Activated T-helper 17 cell treated with anti-CD3 and anti-CD28 coated beads, Interleukin-2, amount 50 U/mL, for 72 hours (primary cell): ENCODE measurements at regions not wholly inside any gene's neighbourhood (a gene's known extent, or its start where the extent isn't known, plus 50 kb on each side); places are given as distances from the start of the nearest gene placed in this dataset.

ENCODE experiments used
- ATAC-seq: fragments of 150-1000 bp; cut with Tn5 transposase; replicated peaks from 2 replicates; pipeline ENCODE4 v1.10.0; 2021; ENCODE audit warnings: mild to moderate bottlenecking, moderate library complexity
- H3K27ac Mint-ChIP-seq: one replicate; pipeline ENCODE4 v1.8.0; 2022; ENCODE audit warnings: mixed read lengths
- H3K27me3 Mint-ChIP-seq: one replicate; pipeline ENCODE4 v1.8.0; 2022; ENCODE audit warnings: mixed read lengths
- H3K36me3 Mint-ChIP-seq: one replicate; pipeline ENCODE4 v1.8.0; 2022; ENCODE audit warnings: low read depth, mild to moderate bottlenecking, mixed read lengths
- H3K4me1 Mint-ChIP-seq: one replicate; pipeline ENCODE4 v1.8.0; 2022; ENCODE audit warnings: mixed read lengths
- H3K4me3 Mint-ChIP-seq: one replicate; pipeline ENCODE4 v1.8.0; 2022; ENCODE audit warnings: mild to moderate bottlenecking, mixed read lengths
- H3K9me3 Mint-ChIP-seq: one replicate; pipeline ENCODE4 v1.8.0; 2022; ENCODE audit warnings: mixed read lengths

GRCh38 chr13:78759704-78760103, 100.7 kb upstream of the OBI1 start:
- H3K4me3 Mint-ChIP-seq = no peak overlapping the region
- peaks cover 19% of the 10 kb centered on the region for H3K27me3 Mint-ChIP-seq
- no peaks in the 10 kb centered on the region for H3K9me3 Mint-ChIP-seq
- no peaks in the 10 kb centered on the region for H3K36me3 Mint-ChIP-seq
- H3K4me1 Mint-ChIP-seq = no peaks in the 10 kb centered on the region
- ATAC-seq = no peak
- no peak overlapping the region for H3K27ac Mint-ChIP-seq

- no peak overlapping the region for H3K4me3 Mint-ChIP-seq
- no peaks in the 10 kb centered on the region for H3K4me1 Mint-ChIP-seq
- no peak overlapping the region for H3K27ac Mint-ChIP-seq
- ATAC-seq = no peak
- no peaks in the 10 kb centered on the region for H3K9me3 Mint-ChIP-seq
- H3K36me3 Mint-ChIP-seq = no peaks in the 10 kb centered on the region
- peaks cover 23% of the 10 kb centered on the region for H3K27me3 Mint-ChIP-seq
Observed at GRCh38 chr13:78758549-78758948, 99.6 kb upstream of the OBI1 start.

- peaks cover 6% of the 10 kb centered on the region for H3K9me3 Mint-ChIP-seq
- H3K4me3 Mint-ChIP-seq = no peak overlapping the region
- H3K36me3 Mint-ChIP-seq = no peaks in the 10 kb centered on the region
- no peak for ATAC-seq
- peaks cover 33% of the 10 kb centered on the region for H3K27me3 Mint-ChIP-seq
- H3K27ac Mint-ChIP-seq = no peak overlapping the region
- H3K4me1 Mint-ChIP-seq = no peaks in the 10 kb centered on the region
Observed at GRCh38 chr13:78753435-78753834, 94.5 kb upstream of the OBI1 start.

- no peak for ATAC-seq
- Mint-ChIP-seq H3K9me3 (peaks cover 6% of the 10 kb centered on the region), H3K4me3 (no peak overlapping the region), H3K4me1 (no peaks in the 10 kb centered on the region), H3K27ac (no peak overlapping the region), H3K27me3 (peaks cover 24% of the 10 kb centered on the region), H3K36me3 (no peaks in the 10 kb centered on the region)
Observed at GRCh38 chr13:78750735-78751134, 91.8 kb upstream of the OBI1 start.

GRCh38 chr13:78743973-78744372, 85.0 kb upstream of the OBI1 start:
- no peaks in the 10 kb centered on the region for H3K36me3 Mint-ChIP-seq
- H3K9me3 Mint-ChIP-seq = peaks cover under 1% of the 10 kb centered on the region
- H3K27ac Mint-ChIP-seq = no peak overlapping the region
- H3K4me1 Mint-ChIP-seq = no peaks in the 10 kb centered on the region
- peaks cover 24% of the 10 kb centered on the region for H3K27me3 Mint-ChIP-seq
- ATAC-seq = no peak
- no peak overlapping the region for H3K4me3 Mint-ChIP-seq

GRCh38 chr13:78742659-78743058, 83.7 kb upstream of the OBI1 start:
- Mint-ChIP-seq H3K27ac (no peak overlapping the region), H3K4me1 (no peaks in the 10 kb centered on the region), H3K9me3 (no peaks in the 10 kb centered on the region), H3K36me3 (no peaks in the 10 kb centered on the region), H3K27me3 (peaks cover 21% of the 10 kb centered on the region), H3K4me3 (no peak overlapping the region)
- ATAC-seq = no peak

- H3K27me3 Mint-ChIP-seq = peaks cover 5% of the 10 kb centered on the region
- H3K4me3 Mint-ChIP-seq = no peak overlapping the region
- ATAC-seq = no peak
- H3K9me3 Mint-ChIP-seq = no peaks in the 10 kb centered on the region
- no peaks in the 10 kb centered on the region for H3K4me1 Mint-ChIP-seq
- no peak overlapping the region for H3K27ac Mint-ChIP-seq
- H3K36me3 Mint-ChIP-seq = no peaks in the 10 kb centered on the region
Observed at GRCh38 chr13:78736142-78736541, 77.2 kb upstream of the OBI1 start.

- Mint-ChIP-seq H3K27ac (no peak overlapping the region), H3K9me3 (peaks cover 4% of the 10 kb centered on the region), H3K4me3 (no peak overlapping the region), H3K27me3 (peaks cover 14% of the 10 kb centered on the region), H3K36me3 (no peaks in the 10 kb centered on the region), H3K4me1 (no peaks in the 10 kb centered on the region)
- no peak for ATAC-seq
Observed at GRCh38 chr13:78732445-78733017, 73.6 kb upstream of the OBI1 start.

DNA sequence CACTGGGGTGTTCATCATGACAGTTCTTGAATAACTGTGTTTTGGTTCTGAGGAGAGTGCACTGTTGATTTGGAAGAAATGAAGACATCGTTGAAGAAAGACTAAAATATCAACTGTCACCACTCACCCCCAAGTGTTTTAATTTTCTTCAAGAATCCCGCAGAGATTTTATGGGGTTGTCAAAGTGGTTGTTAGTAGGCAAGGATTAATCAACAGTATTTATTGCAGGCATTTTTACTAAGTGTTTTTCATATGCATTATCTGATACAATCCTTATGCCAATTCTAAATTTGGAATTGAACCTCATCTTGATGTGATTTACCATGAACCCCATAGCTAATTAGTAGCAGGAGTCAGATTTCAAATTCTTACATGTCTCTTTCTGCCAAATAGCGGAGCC, 63.7 kb upstream of the OBI1 start:
- no peak overlapping the region for H3K4me3 Mint-ChIP-seq
- H3K4me1 Mint-ChIP-seq = no peaks in the 10 kb centered on the region
- no peak overlapping the region for H3K27ac Mint-ChIP-seq
- no peak for ATAC-seq
- no peaks in the 10 kb centered on the region for H3K36me3 Mint-ChIP-seq
- H3K27me3 Mint-ChIP-seq = peaks cover 25% of the 10 kb centered on the region
- no peaks in the 10 kb centered on the region for H3K9me3 Mint-ChIP-seq

DNA sequence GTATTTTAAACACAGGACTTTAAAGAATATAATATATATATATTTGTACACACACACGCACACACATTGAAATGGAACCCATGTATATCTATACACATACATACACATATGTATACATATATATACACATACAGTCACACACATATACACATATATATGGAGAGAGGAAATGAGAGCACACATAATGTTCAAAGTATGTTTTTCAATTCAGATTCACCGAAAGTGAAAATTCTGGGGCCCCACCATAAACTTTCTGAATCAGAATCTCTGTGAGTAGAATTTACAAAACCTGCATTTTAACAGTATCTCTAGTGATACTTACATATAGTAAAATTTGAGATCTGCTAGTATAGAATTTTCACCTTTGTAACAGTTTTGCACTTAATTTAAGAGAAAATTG, 60.4 kb upstream of the OBI1 start:
- ATAC-seq = no peak
- H3K9me3 Mint-ChIP-seq = no peaks in the 10 kb centered on the region
- no peak overlapping the region for H3K4me3 Mint-ChIP-seq
- no peaks in the 10 kb centered on the region for H3K36me3 Mint-ChIP-seq
- peaks cover 20% of the 10 kb centered on the region for H3K27me3 Mint-ChIP-seq
- H3K4me1 Mint-ChIP-seq = no peaks in the 10 kb centered on the region
- no peak overlapping the region for H3K27ac Mint-ChIP-seq

- no peak for ATAC-seq
- Mint-ChIP-seq H3K27me3 (peaks cover 8% of the 10 kb centered on the region), H3K36me3 (no peaks in the 10 kb centered on the region), H3K9me3 (no peaks in the 10 kb centered on the region), H3K4me1 (no peaks in the 10 kb centered on the region), H3K4me3 (no peak overlapping the region), H3K27ac (no peak overlapping the region)
Observed at GRCh38 chr13:78714717-78715116, 55.8 kb upstream of the OBI1 start.

DNA sequence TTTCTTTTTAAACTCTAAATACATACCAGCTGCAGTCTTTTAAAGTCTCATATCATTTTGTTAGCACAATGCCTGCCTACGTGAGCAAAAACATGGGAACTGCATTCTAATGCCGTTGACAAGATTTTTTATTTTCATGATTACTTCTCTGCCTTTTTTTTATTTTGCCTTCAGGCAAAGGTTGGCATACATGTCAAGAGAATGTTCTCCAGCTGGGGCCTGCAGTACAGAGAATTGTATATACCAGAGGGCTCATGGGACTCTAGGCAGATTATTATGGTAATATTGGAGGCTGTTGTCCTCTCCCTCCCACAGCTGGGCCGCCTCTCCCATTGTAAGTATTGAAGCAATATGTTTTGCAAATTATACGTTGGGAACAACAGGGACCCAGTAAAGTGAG, 53.9 kb upstream of the OBI1 start:
- H3K27ac Mint-ChIP-seq = no peak overlapping the region
- H3K36me3 Mint-ChIP-seq = no peaks in the 10 kb centered on the region
- no peak for ATAC-seq
- H3K4me1 Mint-ChIP-seq = no peaks in the 10 kb centered on the region
- H3K9me3 Mint-ChIP-seq = no peaks in the 10 kb centered on the region
- H3K4me3 Mint-ChIP-seq = no peak overlapping the region
- H3K27me3 Mint-ChIP-seq = peaks cover 18% of the 10 kb centered on the region

DNA sequence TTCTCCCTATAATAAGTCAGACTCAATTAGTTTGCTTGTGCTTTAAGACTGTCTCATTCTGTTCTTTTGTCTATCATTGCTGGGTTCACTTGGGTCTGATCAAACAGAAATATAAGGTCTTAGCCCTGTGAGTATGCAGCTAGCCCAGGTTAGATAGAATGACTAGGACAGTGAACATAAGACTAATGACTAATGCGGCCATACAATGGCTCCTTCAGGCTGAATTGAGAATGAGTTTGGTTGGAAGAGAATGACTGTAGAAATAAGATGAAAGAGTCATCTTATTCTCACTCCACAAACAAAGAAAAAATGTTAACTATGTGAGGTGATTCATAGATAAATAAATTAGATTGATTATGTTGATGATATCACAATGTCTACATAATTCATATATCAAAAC, 50.1 kb upstream of the OBI1 start:
- ATAC-seq = no peak
- Mint-ChIP-seq H3K27me3 (peaks cover 24% of the 10 kb centered on the region), H3K9me3 (peaks cover 3% of the 10 kb centered on the region), H3K4me1 (no peaks in the 10 kb centered on the region), H3K27ac (no peak overlapping the region), H3K36me3 (no peaks in the 10 kb centered on the region), H3K4me3 (no peak overlapping the region)
